ENCODE measurements at regions not wholly inside any gene's neighbourhood (a gene's known extent, or its start where the extent isn't known, plus 50 kb on each side); places are given as distances from the start of the nearest gene placed in this dataset.

DNA sequence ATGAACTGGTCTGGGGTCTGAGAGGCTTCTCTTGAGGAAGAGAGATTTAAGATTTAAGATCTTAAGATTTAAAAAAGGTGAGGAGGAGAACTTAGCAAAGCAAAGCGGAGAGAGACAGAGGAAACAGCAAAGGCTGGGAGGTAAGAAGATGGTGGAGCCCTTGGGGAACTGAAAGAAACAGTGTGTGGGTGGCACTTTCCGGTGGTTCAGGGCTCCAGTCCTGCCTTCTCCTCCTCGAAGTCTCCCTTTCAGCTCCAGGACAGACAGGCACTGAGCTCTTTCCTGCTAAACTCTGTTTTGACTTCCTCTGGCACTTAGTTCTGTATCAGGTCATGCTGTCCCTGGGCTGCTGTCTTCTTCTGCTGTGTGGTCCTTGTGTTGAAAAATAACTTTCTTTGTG, 298.7 kb upstream of the SRRM4 start:
- TF ChIP-seq FOXP2 (optimal IDR thresholded peaks at IDR 0.05; ENCODE audit: borderline replicate concordance, extremely low read depth, extremely low read length, insufficient read depth), result no peak
- no peak for TF ChIP-seq POLR2AphosphoS5 (IDR thresholded peaks at IDR 0.05; ENCODE audit: low read depth, low read length)
- TF ChIP-seq, protein P1, sequence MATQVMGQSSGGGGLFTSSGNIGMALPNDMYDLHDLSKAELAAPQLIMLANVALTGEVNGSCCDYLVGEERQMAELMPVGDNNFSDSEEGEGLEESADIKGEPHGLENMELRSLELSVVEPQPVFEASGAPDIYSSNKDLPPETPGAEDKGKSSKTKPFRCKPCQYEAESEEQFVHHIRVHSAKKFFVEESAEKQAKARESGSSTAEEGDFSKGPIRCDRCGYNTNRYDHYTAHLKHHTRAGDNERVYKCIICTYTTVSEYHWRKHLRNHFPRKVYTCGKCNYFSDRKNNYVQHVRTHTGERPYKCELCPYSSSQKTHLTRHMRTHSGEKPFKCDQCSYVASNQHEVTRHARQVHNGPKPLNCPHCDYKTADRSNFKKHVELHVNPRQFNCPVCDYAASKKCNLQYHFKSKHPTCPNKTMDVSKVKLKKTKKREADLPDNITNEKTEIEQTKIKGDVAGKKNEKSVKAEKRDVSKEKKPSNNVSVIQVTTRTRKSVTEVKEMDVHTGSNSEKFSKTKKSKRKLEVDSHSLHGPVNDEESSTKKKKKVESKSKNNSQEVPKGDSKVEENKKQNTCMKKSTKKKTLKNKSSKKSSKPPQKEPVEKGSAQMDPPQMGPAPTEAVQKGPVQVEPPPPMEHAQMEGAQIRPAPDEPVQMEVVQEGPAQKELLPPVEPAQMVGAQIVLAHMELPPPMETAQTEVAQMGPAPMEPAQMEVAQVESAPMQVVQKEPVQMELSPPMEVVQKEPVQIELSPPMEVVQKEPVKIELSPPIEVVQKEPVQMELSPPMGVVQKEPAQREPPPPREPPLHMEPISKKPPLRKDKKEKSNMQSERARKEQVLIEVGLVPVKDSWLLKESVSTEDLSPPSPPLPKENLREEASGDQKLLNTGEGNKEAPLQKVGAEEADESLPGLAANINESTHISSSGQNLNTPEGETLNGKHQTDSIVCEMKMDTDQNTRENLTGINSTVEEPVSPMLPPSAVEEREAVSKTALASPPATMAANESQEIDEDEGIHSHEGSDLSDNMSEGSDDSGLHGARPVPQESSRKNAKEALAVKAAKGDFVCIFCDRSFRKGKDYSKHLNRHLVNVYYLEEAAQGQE (IDR thresholded peaks at IDR 0.05; ENCODE audit: insufficient read depth in 1 of 2, low read depth in 2 of 2, low read length in 2 of 2), result no peak
- TF ChIP-seq TAF1 (IDR thresholded peaks at IDR 0.05; ENCODE audit: borderline replicate concordance, insufficient read depth, low read length), result no peak
- no peak for TF ChIP-seq SIN3A (IDR thresholded peaks at IDR 0.05; ENCODE audit: borderline replicate concordance, insufficient read depth, low read length)

GRCh38 chr12:118685983-118686607, 295.2 kb upstream of the SRRM4 start:
- TF ChIP-seq FOXP2 (optimal IDR thresholded peaks at IDR 0.05; ENCODE audit: borderline replicate concordance, extremely low read depth, extremely low read length, insufficient read depth) (no peak), SIN3A (IDR thresholded peaks at IDR 0.05; ENCODE audit: borderline replicate concordance, insufficient read depth, low read length) (no peak), POLR2AphosphoS5 (IDR thresholded peaks at IDR 0.05; ENCODE audit: low read depth, low read length) (no peak), TAF1 (IDR thresholded peaks at IDR 0.05; ENCODE audit: borderline replicate concordance, insufficient read depth, low read length) (no peak)
- TF ChIP-seq, protein P1 (IDR thresholded peaks at IDR 0.05; ENCODE audit: insufficient read depth in 1 of 2, low read depth in 2 of 2, low read length in 2 of 2), result no peak

- TF ChIP-seq FOXP2 (optimal IDR thresholded peaks at IDR 0.05; ENCODE audit: borderline replicate concordance, extremely low read depth, extremely low read length, insufficient read depth), result no peak
- no peak for TF ChIP-seq POLR2AphosphoS5 (IDR thresholded peaks at IDR 0.05; ENCODE audit: low read depth, low read length)
Measured at GRCh38 chr12:118689793-118690192, 291.5 kb upstream of the SRRM4 start.

- TF ChIP-seq, protein P1 (IDR thresholded peaks at IDR 0.05; ENCODE audit: insufficient read depth in 1 of 2, low read depth in 2 of 2, low read length in 2 of 2), result no peak
- TF ChIP-seq POLR2AphosphoS5 (IDR thresholded peaks at IDR 0.05; ENCODE audit: low read depth, low read length), result no peak
- no peak for TF ChIP-seq TAF1 (IDR thresholded peaks at IDR 0.05; ENCODE audit: borderline replicate concordance, insufficient read depth, low read length)
- no peak for TF ChIP-seq SIN3A (IDR thresholded peaks at IDR 0.05; ENCODE audit: borderline replicate concordance, insufficient read depth, low read length)
- no peak for TF ChIP-seq FOXP2 (optimal IDR thresholded peaks at IDR 0.05; ENCODE audit: borderline replicate concordance, extremely low read depth, extremely low read length, insufficient read depth)
Measured at GRCh38 chr12:118690506-118690905, 290.8 kb upstream of the SRRM4 start.

GRCh38 chr12:118694128-118694775, 287.1 kb upstream of the SRRM4 start:
- TF ChIP-seq, protein P1 (IDR thresholded peaks at IDR 0.05; ENCODE audit: insufficient read depth in 1 of 2, low read depth in 2 of 2, low read length in 2 of 2), result no peak
- TF ChIP-seq FOXP2 (optimal IDR thresholded peaks at IDR 0.05; ENCODE audit: borderline replicate concordance, extremely low read depth, extremely low read length, insufficient read depth) (no peak), TAF1 (IDR thresholded peaks at IDR 0.05; ENCODE audit: borderline replicate concordance, insufficient read depth, low read length) (no peak), SIN3A (IDR thresholded peaks at IDR 0.05; ENCODE audit: borderline replicate concordance, insufficient read depth, low read length) (no peak), POLR2AphosphoS5 (IDR thresholded peaks at IDR 0.05; ENCODE audit: low read depth, low read length) (no peak)
